GM21526 (cell line): ENCODE measurements at regions not wholly inside any gene's neighbourhood (a gene's known extent, or its start where the extent isn't known, plus 50 kb on each side); places are given as distances from the start of the nearest gene placed in this dataset.
"Not testable (repeated sequence)": the region's sequence is repeated elsewhere in the genome, so short reads cannot be mapped to it uniquely, and the experiment has no call there.

Experiments
- ATAC-seq: cut with Tn5 transposase; IDR thresholded peaks from one replicate; pipeline ENCODE4 v1.9.1; 2021; ENCODE audit warnings: moderate library complexity; ENCODE audit not compliant: unreplicated experiment, low FRiP score

DNA sequence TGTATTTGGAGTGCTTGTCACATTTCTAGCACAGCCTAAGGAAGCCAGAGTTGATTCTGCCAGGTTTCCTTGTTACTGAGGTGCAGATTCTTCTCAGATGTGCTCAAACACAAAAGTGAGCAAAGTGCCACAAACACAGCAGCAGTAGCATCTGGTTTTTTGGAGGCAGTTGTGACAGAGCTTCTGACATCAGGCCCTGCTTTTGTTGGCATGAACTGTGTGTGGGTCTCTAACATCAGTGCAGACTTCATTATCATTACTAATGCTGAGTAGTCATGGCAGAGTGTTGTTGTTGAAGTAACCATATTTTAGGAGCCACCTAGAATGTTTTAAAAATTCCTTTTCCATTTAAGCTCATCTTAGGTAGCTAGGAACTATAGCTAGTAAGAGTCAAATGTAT, 656.6 kb downstream of the ANKRD50 start:
- no peak for ATAC-seq

DNA sequence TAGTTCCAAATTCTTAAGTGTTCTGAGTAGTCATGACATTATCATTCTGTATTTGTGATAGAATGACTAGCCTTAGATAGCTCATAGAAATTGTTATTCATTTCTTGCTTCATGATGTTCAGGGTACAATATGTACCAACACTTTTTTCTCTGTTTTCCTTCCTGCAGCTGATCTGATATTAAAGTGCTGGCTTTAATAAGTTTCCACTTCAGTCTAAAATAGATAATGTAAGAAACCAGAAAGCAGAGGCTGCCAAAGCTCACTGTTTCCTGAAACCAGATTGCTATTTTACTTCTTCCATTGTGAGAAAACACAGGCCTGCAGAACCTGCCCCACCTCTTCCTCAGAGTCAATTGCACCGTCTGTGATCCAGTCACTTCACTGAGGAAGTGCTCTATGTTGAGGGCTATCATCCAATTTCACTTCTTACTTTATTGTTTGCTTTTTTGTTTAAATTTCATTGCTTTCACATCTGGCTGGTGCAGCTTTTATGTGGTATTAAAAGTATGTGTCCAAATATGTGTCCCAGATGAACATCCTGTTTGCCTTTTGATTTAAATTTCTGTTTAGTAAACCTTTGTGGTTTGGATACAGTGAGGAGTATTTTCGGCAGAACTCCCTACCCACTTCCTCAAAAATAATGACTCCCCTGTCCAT, 652.1 kb downstream of the ANKRD50 start:
- peak; percentile 81 for ATAC-seq

DNA sequence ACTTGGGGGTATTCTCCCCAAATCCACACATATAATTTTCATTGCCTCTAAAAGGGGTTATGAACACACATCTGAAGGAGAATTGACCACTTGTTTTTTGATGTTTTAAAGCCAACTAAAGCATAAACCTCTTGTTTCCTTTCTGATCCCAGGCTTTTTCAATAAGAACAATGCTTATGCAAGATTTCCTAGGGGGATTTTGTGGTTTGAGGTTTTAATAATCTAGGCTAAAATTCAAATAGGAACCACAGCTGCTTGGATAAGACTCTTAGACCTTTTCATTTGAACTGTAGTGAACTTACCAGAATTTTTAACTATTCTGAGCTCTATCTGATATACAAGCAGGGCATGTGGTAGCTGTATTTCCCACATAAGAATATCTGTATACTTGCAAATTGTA, 651.1 kb downstream of the ANKRD50 start:
- no peak for ATAC-seq

DNA sequence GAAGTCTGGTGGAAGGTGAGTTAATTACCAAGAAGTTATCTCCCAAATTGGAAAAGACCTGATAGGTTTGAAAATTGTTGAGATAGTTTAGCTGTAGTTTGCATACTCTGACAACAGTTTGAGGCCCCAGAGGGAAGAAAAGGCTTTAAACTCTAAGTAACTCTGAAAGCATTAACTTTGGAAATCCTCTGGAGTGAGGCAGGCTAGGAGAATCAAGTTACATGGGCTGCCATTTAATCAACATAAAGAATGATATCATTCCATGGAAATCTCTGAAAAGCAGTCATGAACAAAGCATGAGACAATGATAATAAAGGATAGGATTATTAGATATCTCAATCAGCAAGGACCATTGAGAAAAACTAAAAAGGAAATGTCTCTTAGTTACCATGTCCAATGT, 647.1 kb downstream of the ANKRD50 start:
- no peak for ATAC-seq

DNA sequence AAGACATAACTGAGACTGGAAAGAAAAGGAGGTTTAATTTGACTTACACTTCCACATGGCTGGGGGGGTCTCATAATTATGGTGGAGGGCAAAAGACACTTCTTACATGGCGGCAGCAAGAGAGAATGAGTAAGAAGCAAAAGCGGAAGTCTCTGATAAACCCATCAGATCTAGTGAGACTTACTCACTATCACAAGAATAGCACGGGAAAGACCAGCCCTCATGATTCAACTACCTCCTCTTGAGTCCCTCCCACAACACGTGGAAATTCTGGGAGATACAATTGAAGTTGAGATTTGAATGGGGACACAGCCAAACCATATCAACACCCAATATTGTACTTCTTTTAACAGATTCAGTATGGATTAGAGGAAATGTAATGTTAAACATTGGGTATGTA, 646.6 kb downstream of the ANKRD50 start:
- no peak for ATAC-seq

DNA sequence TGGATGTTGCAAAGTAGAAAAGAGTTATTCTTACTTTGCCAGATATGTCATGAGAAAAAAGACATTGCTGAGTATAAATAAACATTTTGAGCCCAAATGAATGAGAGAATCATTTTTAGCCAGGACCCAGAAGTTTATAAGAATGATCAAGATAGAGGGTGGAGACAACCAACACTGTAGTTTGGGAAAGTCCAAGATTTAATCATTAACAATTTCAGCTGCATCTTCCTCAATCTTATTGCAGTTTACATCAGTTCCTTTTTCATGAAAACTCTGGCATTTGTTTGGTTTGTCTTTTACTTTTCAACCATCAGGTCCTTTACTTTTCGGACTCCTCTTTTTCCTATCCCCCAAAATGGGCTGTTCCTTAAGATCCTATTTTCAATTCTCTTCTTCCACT, 645.9 kb downstream of the ANKRD50 start:
- ATAC-seq = no peak

DNA sequence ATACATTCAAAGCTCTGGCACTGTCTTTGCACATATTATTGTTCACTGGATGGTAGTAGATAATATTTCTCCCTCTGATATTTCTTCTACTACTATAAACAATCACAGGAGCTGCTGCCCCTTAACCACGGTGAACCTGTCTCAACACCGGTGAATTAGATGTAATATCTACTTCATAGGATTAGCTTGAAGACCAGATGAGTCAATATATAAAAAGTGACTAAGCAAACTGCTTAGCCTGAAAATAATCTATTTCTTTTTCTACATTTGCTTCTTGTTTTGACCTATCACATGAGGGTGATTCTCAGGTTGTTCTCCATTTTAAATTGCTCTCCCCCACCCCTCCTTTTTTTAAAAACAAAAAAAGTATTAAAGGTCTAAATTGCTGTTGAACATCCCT, 645.5 kb downstream of the ANKRD50 start:
- ATAC-seq = no peak

DNA sequence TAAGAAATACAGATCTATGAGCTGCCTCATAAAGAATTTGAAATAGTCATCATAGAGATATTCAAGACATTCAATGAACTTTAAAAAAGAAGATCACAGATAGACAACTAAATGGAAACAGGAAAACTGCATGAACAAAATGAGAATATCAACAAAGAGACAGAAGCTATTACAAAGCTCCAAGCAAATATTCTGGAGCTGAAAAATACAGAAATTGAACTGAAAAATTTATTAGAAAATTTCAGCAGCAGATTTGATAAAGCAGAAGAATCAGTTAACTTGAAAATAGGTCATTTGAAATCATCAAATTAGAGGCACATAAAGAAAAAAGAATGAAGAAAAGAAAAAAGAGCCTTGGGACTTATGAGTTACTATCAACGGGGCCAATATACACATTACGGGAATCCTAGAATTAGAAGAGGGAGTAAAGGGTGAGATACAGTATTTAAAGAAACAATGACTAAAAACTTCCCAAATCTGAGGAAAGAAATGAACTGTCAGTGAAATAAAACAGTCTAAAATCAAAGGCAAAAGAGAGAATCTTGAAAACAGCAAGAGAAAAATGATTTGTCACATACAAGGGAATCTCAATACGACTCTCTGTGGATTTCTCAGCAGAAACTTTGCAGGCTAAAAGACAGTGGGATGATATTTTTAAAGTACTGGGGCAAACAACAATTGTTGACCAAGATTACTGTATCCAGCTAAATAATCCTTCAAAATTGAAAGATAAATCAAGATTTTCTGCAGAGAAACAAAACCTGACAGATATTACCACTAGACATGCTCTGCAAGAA, 641.6 kb downstream of the ANKRD50 start:
- ATAC-seq = no peak

DNA sequence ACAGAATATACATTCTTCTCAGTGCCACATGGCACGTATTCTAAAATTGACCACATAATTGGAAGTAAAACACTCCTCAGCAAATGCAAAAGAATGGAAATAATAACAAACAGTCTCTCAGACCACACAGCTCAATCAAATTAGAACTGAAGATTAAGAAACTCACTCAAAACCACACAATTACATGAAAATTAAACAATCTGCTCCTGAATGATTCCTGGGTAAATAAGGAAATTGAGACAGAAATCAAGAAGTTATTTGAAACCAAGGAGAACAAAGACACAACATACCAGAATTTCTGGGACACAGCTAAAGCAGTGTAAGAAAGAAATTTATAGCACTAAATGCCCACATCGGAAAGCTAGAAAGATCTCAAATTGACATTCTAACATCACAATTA, 637.3 kb downstream of the ANKRD50 start:
- ATAC-seq = not testable (repeated sequence)

DNA sequence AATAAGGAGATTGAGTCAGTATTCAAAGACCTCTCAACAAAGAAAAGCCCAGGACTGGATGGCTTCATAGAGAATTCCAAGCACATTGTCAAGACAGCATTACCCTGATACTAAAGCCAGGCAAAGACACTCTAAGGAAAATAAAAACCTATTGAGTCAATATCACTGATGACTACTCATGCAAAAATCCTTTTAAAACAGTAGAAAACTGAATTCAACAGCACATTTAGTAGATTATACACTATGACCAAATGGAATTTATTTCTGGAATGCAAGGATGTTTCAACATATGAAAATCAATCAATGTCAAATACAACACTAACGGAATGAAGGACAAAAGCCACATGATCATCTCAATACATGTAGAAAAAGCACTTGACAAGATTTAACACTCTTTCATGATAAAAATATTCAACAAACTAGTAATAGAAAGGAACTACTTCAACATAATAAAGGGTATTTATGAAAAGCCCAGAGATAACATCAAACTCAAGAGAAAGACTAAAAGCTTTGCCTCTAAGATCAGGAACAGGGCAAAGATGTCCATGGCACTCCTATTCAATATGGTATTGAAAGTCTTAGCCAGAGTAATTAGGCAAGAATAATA, 633.3 kb downstream of the ANKRD50 start:
- no peak for ATAC-seq

DNA sequence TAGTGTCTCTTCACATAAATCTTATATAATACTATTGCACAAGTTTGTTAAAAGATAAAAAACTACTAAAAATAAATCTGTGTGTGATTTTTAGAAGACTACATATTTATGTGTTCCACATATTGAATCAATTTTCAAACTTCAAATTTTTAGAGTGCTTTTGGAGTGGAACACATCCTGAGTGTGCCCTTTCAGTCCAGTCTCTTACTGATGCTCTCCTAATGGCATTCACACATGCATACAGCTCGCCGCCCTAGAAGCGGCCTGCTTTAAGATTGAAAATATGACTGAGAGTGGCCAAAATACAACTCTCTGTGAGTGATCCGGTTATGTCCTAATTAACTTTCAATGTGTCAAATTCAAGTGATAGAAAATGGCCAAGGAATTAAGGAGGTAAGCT, 628.8 kb downstream of the ANKRD50 start:
- no peak for ATAC-seq

DNA sequence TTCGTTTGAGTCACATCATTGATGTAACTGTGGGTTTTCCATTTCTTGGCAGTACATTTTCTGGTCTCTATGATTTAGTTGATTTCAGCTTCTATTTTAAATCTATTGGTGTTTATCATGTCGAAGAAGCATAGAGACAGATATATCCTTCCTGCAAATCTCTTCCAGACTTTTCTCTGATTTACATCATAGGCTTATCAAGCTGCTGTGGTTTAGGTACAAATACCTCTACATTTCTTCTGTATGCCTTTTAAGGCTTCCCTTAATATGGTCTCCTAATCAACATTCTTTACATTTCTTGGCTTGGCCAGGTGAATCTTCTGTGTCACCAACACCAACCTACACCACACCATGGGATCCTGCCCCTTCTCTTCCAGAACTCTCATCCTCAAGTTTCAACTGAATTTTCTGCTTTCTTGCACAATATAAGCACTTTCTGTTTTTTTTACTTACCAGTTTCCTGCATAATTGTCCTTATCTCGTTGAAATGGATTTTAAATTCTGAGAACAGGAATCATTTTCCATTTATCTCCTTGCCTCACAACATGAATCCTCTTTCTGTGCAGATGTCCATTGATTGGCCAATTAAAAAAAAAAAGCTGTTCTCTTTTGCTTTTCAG, 626.9 kb downstream of the ANKRD50 start:
- ATAC-seq = no peak

DNA sequence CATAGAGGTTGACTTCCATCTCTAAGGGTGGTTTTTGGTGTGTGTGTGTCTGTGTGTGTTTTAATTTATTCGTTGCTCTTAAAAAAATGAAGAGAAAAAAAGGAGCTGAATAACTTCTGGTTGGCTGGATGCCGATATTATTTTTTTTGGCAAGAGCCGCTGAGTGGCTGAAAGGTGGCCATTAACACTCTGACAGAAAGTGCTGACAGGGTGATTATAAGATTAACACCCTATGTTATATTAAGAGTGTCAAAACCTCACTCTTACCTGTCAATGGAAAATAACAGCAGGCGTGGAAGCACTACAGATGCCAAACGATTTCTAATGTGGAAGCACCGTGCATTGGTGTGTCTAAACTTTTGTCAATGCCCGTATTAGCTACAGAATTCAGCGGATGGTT, 622.5 kb downstream of the ANKRD50 start:
- no peak for ATAC-seq

DNA sequence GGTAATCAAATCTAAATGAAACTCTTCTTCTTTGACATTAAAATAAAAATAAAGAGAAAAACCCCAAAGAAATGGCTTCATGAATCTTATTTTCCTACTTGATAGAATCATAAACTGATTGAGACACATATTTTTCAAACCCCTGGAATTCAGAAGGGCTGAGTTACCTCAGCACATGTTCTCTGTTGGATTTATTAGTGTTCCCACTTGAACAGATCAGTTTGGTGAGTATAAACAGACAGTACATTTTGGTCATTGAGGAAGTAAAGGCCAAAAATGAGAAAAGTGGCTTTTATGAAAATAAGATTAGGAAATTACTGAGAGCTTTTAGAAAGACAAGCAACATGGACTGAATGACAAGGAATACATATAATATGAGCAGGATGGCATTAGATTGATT, 620.4 kb downstream of the ANKRD50 start:
- no peak for ATAC-seq

DNA sequence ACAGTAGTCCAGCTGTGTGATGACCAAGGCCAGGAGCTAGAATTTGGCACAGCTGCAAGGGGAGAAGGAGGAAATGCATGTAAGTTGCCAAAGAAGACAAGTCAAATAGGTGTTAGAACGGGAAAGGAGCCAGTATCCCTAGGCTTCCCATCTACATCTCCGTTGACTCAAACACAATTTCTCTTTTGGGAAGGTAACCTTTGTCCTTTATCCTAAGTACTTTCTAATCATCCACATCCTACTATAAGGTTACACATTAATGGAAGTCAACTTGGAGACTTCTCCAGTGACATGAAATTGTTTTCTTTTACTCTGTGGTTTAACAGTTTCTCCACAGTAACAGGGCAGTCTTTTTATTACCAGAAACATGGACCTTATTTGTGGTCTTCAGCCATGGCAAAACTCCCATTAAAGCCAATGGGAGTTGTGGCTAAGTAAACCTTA, 620.0 kb downstream of the ANKRD50 start:
- ATAC-seq = no peak

DNA sequence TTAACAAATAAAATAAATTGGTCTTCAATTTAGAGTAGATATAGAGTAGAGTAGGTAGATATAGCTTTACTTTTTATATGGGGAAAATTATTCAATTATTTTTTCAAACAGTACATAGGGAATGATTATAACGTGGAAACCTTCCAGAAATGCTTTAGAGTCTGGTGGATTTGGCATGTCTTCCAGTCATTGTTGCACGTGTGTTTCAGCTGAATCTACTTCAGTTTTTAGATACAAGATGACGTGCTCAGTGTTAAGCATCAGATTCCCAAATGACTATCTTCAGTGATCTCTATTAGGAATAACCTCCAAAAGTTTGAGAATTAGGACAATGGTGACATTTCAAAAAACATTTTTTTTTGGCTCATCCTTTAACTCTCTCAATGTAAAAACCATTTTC, 616.9 kb downstream of the ANKRD50 start:
- ATAC-seq = no peak

DNA sequence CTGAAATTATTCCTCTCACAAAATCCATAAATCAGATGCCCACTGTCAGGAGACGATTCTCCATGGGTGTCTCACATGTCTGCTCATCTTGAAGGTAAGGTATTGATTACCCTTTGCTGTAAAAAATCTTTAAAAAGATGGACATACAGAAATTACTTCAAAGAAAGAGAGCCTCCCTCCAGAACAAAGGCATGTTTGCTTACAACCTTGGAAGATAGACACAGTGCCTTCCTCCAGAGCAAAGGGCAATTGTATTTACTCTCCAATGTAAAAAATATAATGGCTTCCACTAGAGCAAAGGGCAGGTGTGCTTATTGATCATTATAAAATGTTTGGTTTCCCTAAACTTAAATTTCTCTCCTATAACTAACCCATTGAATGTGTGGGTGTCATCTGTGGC, 616.2 kb downstream of the ANKRD50 start:
- no peak for ATAC-seq

DNA sequence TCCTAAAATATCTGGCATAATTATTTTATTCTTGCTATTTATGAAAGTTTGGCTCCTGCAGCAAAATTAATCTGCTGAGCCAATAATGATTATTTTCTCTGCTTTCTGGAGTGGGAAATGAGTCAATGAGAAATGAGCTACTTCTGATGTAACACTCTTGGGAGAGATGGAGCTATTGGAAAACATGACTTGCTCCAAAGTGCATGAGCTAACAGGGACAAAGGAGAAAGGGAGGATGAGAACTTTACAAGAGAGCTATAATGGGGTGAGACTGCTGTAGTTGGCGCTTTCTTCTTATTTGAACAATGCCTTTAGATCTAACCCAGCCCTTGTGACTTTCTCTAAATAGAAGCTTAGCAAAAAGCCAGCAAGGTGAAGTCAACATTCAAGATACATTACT, 615.1 kb downstream of the ANKRD50 start:
- ATAC-seq = no peak

DNA sequence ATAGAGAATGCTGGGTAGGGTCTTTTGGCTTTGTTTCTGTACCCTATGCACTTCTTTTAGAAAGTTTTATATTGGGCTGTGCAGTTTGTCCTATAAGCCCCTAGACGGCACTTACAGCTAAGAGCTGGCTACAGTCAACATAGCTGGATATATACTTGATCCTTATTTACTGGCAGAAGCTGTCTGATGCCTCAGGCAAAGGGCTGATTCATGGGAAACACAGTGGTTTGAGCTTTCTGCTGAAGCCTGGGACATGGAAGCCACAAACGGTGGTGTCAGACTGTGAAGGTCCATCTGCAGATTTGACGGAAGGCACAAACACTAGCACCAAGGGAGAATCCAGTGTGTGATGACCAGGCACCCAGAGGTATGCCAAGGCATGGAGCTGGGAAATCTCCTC, 608.4 kb downstream of the ANKRD50 start:
- ATAC-seq = no peak

DNA sequence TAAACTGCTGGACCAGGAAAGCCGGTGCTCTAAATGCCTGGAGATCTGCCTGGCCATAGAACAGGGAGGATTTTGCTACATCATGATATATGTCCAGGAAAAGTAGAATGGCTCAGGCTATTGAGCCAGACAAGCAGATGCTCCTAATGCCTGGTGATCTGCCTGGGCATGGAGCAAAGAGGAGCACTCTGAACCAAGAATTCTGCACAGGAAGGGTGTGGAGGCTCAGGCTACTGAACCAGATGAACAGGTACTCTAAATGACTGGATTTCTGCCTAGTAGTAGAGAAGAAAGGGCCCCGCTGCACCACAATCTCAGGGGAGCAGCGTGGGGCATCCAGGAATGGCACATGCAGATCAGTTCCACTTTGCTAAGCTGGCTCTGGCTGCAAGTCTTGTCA, 607.9 kb downstream of the ANKRD50 start:
- ATAC-seq = no peak

DNA sequence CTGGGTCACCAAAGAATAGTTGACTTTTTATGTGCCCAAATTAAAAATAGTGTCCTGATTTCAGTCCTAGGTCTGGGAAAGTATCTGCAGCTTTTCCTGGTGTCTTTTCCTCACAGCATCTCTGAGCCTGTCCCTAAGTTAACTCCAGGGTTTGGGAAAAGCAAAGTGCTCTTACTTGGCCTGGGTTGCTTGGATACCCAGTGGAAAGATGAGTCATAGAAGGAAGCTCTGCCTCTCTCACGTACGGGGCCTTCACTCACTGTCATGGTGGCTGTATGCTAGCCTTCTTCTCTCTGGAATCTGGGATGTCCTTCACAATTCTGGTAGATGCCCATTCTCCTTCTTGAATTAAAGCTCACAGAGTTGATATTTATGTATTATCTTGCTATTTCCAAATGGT, 607.3 kb downstream of the ANKRD50 start:
- no peak for ATAC-seq
